Left ventricle myocardium superior (tissue), 1 donor: ENCODE measurements at regions not wholly inside any gene's neighbourhood (a gene's known extent, or its start where the extent isn't known, plus 50 kb on each side); places are given as distances from the start of the nearest gene placed in this dataset.
A peak's percentile ranks its signal among the peaks of the same experiment; 100 is the strongest.
"Not testable (repeated sequence)": the region's sequence is repeated elsewhere in the genome, so short reads cannot be mapped to it uniquely, and the experiment has no call there.

Experiments used
- ATAC-seq: fragments of 200-7000 bp; cut with Tn5 transposase; one replicate; pipeline ENCODE4 v1.9.1; 2020; ENCODE audit warnings: mild to moderate bottlenecking, moderate library complexity
- DNase-seq: peaks from one replicate; pipeline ENCODE4 v3.0.0-alpha.2; 2020
- intact Hi-C: fragments of 100-400 bp; cut with micrococcal nuclease; formaldehyde crosslinking; loops from one replicate; pipeline ENCODE4 v1.11.0; 2022
- donor health status: DM: no; HTN: yes; CAD: no; lungs with severe emphysema.

DNA sequence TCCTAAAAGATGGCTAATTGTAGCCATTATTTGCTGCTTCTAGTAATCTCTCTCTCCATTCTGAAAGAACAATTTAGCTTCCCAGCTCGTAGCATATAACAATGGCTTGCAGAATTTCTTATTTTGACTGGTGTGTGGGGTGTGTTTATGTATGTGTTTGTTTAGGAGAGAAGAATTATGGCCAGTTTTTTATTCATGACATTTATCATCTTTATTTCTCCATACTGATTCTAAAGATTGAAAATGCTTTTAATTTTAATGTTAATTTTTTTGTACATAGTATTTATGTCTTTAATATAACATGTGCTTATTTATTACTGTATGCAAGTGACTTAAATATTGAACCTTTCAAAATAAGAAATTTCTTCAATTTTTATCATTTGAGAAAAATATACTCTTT, 115.8 kb upstream of the TMTC4 start:
- DNase-seq (no peak), ATAC-seq (no peak)
- intact Hi-C loops = no loop called here

DNA sequence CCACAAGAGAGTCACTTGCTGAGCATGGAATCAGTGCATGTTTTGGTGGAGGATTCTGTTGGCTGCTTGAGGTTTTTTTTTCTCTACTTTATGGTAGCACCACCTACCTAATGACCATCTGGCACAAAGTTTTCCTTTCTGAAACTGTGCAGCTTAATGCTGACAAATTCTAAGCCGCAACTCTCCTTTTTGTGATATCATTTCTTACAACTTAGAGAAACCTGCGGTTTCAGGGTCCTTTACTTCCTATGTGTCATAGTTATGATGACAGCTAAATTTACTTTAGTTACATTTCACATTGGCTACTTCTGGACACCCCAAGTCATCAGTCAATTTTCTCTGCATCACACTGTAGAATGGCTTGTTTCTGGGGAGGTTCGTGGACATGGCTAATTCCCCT, 115.4 kb upstream of the TMTC4 start:
- DNase-seq (no peak), ATAC-seq (no peak)
- intact Hi-C loops = no loop called here

DNA sequence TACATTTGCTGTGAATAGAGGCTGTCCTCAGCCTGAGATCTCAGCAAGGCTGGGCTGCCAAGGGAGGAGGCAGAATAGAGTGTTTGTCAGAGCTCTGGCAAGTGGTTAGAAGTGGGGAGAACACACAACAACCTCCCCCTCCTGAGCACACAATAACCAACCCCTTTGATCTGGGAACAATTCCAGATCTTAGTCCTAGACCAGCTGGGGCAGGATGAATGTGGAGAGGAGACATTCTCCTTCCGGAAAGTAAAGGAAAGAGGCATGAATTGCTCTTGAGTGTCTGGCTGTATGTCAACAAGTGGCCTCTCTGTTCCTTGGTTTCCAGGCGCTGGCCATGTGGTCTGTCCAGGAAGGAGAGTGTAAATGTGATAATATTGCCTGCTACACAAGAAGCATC, 114.9 kb upstream of the TMTC4 start:
- ATAC-seq (peak; percentile 20), DNase-seq (no peak)
- intact Hi-C loops = no loop called here

- ATAC-seq (no peak), DNase-seq (no peak)
- intact Hi-C loops = no loop called here
Measured at GRCh38 chr13:100789025-100789424, 114.4 kb upstream of the TMTC4 start.

GRCh38 chr13:100788540-100788939, 113.9 kb upstream of the TMTC4 start:
- intact Hi-C loops = no loop called here
- no peak for ATAC-seq
- no peak for DNase-seq

DNA sequence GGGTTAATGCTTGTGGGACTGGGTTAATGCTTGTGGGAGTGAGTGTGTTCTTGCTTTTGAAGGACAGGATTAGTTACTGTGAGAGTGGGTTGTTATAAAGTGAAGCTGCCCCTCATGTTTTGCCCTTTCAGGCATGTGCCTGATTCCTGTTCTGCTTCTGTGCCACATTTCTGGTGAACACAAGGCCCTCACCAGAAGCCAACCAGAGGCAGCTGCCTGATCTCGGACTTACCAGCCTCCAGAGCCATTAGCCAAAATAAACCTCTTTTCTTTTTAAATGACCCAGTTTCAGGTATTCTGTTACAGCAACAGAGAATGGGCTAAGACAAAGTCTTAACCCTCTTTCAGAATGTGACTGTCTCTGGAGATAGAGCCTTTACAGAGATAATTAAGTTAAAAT, 113.3 kb upstream of the TMTC4 start:
- no peak for DNase-seq
- ATAC-seq = no peak
- intact Hi-C loops = no loop called here

DNA sequence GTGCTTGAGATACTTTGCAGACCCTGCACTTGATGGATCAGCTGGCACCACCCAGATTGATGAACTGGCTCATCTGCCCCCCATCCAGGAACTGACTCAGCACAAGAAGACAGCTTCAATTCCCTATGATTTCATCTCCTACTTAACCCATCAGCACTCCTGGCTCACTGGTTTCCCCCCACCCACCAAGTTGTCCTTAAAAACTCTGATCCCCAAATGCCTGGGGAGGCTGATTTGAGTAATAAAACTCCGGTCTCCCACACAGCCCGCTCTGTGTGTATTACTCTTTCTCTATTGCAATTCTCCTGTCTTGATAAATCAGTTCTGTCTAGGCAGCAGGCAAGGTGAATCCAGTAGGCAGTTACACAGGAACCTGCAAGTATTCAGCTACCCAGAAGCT, 102.1 kb upstream of the TMTC4 start:
- intact Hi-C loops, DNase-seq: not testable (repeated sequence)

DNA sequence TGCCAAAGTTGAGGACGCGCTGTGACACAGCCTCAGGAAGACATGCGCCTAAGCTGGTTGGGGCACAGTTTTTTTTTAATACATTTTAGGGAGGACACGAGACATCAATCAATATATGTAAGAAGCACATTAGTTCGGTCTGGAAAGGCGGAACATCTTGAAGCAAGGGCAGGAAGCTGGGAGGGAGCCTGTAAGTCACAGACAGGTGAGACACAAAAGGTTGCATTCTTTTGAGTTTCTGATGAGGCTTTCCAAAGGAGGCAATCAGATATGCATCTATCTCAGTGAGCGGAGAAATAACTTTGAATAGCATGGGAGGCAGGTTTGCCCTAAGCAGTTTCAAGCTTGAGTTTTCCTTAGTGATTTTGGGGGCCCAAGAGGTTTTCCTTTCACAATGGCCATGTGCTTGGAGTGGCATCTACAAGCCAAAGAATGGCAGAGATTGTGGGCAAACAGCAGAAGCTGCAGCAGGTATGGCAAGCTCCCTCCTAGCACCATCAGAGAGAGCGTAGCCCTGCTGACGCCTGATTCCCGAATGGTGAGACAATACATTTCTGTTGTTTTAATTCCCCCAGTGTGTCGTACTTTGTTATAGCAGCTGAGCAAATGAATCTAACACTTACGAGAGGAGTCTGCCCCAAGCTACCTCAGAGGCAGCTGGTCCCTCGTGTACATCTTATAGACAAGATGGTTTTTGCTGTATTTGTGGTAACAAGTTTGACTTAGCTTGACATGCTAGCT, 99.5 kb upstream of the TMTC4 start:
- intact Hi-C loops = no loop called here
- DNase-seq (no peak), ATAC-seq (no peak)

More for the DNA sequence above, 102.1 kb upstream of the TMTC4 start:
- ATAC-seq = not testable (repeated sequence)

DNA sequence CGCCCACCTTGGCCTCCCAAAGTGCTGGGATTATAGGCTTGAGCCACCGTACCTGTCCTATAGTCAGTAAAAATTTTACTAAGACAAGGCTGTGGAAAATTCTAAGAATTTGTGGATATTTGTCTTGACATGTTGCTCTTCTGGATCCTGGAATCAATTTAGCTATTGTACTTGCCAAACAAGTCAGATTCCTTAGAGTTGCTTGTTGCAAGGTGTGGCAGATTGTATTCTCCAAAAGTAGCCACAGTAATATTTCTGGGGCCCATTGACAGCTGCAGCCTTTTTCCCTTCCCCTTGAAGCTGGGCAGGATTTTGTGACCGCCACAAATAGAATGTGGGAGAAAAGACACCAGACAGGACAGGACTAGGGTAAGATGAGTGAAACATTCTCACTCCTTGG, 98.8 kb upstream of the TMTC4 start:
- DNase-seq (no peak), ATAC-seq (no peak)
- intact Hi-C loops = no loop called here

GRCh38 chr13:100767192-100767591, 92.6 kb upstream of the TMTC4 start:
- intact Hi-C loops = no loop called here

GRCh38 chr13:100766570-100766969, 92.0 kb upstream of the TMTC4 start:
- intact Hi-C loops, ATAC-seq, DNase-seq: not testable (repeated sequence)

More at GRCh38 chr13:100767192-100767591, 92.6 kb upstream of the TMTC4 start:
- ATAC-seq (no peak), DNase-seq (no peak)

- ATAC-seq (no peak), DNase-seq (no peak)
- intact Hi-C loops = no loop called here
Measured at GRCh38 chr13:100764937-100765336, 90.3 kb upstream of the TMTC4 start.

DNA sequence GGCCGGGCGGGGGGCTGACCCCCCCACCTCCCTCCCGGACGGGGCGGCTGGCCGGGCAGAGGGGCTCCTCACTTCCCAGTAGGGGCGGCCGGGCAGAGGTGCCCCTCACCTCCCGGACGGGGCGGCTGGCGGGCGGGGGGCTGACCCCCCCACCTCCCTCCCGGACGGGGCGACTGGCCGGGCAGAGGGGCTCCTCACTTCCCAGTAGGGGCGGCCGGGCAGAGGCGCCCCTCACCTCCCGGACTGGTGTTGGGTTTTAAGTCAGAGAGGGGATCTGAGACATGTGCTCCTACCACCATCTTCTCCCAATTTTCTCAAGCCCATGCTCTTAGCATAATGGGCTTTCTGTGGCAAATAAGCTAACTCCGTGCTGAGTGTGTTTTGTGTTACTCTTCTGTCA, 87.5 kb upstream of the TMTC4 start:
- ATAC-seq, DNase-seq, intact Hi-C loops: not testable (repeated sequence)

DNA sequence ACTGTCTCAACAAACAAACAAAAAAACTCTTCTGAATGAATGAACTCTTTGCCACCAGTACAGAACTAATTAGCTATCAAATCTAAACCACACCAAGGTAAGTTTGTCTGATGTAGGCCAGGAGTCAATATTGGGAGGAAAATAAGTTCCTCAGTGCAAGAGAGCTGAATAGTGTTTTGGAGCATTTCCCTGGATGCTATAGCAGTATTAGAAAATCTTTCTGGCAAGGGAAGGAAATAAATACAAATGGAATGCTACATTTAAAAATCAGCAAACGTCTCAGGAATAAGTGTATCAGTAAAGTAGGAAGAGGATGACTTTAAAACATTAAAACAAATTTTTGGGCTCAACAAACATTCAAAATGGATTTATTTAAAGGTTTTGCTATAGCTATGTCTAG, 81.3 kb upstream of the TMTC4 start:
- DNase-seq (no peak), ATAC-seq (no peak)
- intact Hi-C loops = no loop called here

GRCh38 chr13:100754459-100754858, 79.9 kb upstream of the TMTC4 start:
- intact Hi-C loops = no loop called here
- ATAC-seq = no peak
- no peak for DNase-seq

- ATAC-seq = no peak
- intact Hi-C loops = no loop called here
Measured at GRCh38 chr13:100753376-100753775, 78.8 kb upstream of the TMTC4 start.

DNA sequence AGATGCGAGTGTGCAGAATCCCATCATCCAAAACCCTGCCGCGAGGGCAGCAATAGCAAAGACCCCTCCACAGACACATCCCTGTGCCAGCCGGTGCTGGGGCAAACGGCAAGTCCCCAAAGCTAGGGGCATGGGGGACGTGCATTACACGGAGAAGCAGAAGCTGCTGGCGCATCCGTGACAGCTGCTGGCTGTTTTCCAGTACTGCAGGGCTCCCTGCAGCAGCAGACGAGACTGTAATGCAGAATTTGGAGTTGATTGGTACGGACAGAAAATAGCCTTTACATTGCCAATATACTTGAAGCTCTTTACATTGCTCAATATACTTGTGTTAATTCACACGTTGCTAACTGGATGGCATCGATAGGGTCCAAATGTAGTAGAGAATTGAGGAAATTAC, 77.2 kb upstream of the TMTC4 start:
- DNase-seq = no peak
- intact Hi-C loops = no loop called here
- no peak for ATAC-seq

More at GRCh38 chr13:100753376-100753775, 78.8 kb upstream of the TMTC4 start:
- no peak for DNase-seq

DNA sequence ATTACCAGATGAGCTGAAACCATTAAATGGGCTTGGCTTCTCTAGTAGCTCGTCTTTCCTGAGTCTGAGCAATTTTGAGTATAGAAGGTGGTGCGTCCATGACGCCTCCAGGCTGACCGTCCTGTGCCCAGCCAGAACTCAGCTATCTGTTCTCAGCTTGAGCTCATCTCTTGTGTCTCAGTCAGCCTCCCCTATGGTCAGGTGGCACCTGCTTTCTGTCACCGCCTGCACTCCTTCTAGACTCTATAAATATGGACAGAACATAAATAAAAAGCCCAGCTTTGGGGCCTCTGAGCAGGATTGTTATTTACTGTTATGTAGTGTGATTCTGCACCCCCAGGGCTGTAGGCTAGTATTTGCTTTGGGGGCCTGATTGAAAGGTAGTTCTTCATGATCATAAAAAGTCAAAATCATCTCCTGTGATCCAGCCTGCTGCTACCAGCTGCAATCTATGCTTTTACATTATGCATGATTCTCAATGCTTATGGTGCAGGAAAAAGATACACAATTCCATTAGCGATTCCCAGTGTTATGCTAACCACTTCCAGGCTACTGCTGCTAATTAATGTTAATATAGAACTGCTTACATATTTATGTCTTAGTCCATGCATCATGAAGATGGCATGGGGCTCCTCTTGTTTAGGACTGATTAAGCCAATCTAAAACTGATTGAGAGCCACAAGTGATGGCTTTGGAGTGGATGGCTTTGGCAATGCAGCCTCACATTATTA, 72.5 kb upstream of the TMTC4 start:
- intact Hi-C loops = no loop called here
- no peak for ATAC-seq
- no peak for DNase-seq

DNA sequence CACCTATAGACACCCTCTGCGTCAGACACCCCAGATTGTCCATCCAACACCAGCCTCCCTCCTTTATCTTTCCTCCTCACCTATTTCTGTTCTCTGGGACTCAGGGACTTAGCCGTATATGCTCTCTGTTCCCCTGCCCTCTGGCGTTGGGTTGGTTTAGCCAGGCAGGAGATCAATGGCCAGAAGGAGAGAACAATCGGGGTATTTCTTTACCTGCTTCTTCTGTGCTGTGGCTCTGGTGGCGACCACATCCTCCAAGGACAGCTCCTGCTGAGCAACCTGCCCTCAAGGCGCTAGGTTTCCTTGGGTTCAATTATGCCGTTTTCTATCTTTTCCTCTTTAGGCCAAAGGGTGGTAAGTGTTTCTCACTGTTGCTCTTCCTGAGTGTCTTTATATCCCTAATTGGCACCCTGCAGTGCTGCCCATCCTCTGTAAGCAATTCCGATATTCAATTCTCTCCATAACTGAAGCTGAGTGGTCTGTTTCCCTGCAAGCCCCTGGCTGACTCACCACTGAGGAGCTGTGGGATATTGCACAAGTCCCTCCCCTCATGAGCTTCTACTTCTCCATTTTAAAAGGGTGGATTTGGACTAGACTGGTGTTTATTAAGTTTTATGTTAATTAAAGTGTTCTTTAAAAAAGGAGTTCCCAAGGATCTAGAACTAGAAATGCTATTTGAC, 63.7 kb upstream of the TMTC4 start:
- ATAC-seq = no peak
- intact Hi-C loops = no loop called here
- no peak for DNase-seq

DNA sequence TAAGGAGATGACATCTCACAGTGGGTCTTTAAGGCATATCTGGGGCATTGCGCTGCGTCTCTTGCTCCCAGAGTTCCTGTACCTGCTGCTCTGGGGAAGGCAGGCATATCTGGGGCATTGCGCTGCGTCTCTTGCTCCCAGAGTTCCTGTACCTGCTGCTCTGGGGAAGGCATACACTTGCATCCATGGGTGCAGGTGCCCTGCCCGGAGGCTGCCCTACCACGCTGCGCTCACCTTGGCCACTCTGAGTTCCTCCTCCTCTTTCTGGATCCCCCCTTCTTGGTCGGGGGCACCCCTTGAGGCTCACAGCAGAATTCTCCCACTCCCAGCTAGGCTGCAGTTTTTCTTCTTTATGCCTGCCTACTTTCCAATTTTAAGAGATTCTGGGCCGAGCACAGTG, 60.9 kb upstream of the TMTC4 start:
- ATAC-seq (no peak), DNase-seq (no peak)
- intact Hi-C loops = no loop called here
